Uterus (tissue), 3 donors: ENCODE measurements at regions not wholly inside any gene's neighbourhood (a gene's known extent, or its start where the extent isn't known, plus 50 kb on each side); places are given as distances from the start of the nearest gene placed in this dataset.

ENCODE experiments used
- DNase-seq, 2 donors: peaks; one replicate each; pipeline ENCODE4 v3.0.0-alpha.2; 2019 to 2020
- H3K27ac ChIP-seq, 2 donors: fragments of 200-600 bp; sonication (generic); 1 replicate in 1 of 2; 2 replicates in 1 of 2; pipeline ENCODE4 v1.5.1; 2016 to 2018
- H3K27me3 ChIP-seq, 2 donors: fragments of 200-600 bp; sonication (generic); one replicate each; pipeline ENCODE4 v1.5.1; 2018 to 2019; ENCODE audit warnings: control low read depth in 1 of 2
- H3K36me3 ChIP-seq, 2 donors: fragments of 200-600 bp; sonication (generic); one replicate each; pipeline ENCODE4 v1.5.1; 2019; ENCODE audit warnings: control low read depth in 1 of 2
- H3K4me1 ChIP-seq, 2 donors: fragments of 200-600 bp; sonication (generic); one replicate each; pipeline ENCODE4 v1.5.1; 2018 to 2019; ENCODE audit warnings: control low read depth in 1 of 2
- H3K4me3 ChIP-seq, 2 donors: fragments of 200-600 bp; sonication (generic); 1 replicate in 1 of 2; 2 replicates in 1 of 2; pipeline ENCODE4 v1.5.1; 2018 to 2019; ENCODE audit warnings: mild to moderate bottlenecking in 1 of 2
- H3K9me3 ChIP-seq, 2 donors: fragments of 200-600 bp; sonication (generic); one replicate each; pipeline ENCODE4 v1.5.1; 2019; ENCODE audit warnings: control low read depth in 1 of 2
- POLR2A ChIP-seq, 2 donors: fragments of 450-650 bp; IDR thresholded peaks; one replicate each; pipeline ENCODE4 v1.6.1; 2016; ENCODE audit warnings: antibody characterized with exemption in 2 of 2, mild to moderate bottlenecking in 1 of 2, moderate library complexity in 1 of 2
- intact Hi-C: fragments of 100-400 bp; cut with DNase I; formaldehyde crosslinking; loops from one replicate; pipeline ENCODE4 v1.15.1; 2023; ENCODE audit warnings: low total_unique reads
- TF ChIP-seq, protein P1 (sequence below), 4 experiments: fragments of 200-600 bp in 2 of 4; fragments of 450-650 bp in 2 of 4; sonication (generic) in 2 of 4; IDR thresholded peaks; one replicate each; pipeline ENCODE4 v1.5.1; 2016 to 2019; ENCODE audit warnings: antibody characterized with exemption in 4 of 4, mild to moderate bottlenecking in 2 of 4, moderate library complexity in 1 of 4
- donor health status: DM: yes; HTN: yes; CAD: no.

DNA sequence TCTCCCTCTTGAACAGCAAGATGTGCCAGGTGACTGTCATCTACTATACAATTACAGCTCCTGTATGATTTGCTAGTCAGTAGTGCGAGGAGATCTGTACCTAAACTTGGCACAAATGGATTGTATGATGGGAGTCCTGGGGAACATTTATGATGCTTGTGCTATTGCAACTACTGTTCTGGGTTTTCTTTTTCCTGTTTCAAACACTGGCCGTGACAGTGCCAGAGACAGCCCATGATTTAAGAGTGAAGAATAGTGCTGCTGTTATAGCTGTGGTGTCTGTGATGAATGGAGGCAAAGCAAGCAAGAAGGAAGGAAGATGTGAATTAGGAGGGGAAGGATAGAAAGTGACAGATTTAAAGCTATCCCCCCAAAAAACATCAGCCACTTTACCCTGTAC, 1868.9 kb downstream of the PCDH7 start:
- TF ChIP-seq POLR2A (IDR thresholded peaks at IDR 0.05), result no peak
- TF ChIP-seq, protein P1, sequence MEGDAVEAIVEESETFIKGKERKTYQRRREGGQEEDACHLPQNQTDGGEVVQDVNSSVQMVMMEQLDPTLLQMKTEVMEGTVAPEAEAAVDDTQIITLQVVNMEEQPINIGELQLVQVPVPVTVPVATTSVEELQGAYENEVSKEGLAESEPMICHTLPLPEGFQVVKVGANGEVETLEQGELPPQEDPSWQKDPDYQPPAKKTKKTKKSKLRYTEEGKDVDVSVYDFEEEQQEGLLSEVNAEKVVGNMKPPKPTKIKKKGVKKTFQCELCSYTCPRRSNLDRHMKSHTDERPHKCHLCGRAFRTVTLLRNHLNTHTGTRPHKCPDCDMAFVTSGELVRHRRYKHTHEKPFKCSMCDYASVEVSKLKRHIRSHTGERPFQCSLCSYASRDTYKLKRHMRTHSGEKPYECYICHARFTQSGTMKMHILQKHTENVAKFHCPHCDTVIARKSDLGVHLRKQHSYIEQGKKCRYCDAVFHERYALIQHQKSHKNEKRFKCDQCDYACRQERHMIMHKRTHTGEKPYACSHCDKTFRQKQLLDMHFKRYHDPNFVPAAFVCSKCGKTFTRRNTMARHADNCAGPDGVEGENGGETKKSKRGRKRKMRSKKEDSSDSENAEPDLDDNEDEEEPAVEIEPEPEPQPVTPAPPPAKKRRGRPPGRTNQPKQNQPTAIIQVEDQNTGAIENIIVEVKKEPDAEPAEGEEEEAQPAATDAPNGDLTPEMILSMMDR (IDR thresholded peaks at IDR 0.05), result no peak
- no peaks in the 10 kb centered on the region for H3K4me1 ChIP-seq
- no peak for DNase-seq
- no peak overlapping the region for H3K27ac ChIP-seq
- H3K27me3 ChIP-seq, result no peaks in the 10 kb centered on the region
- no peak overlapping the region for H3K4me3 ChIP-seq
- no peaks in the 10 kb centered on the region for H3K36me3 ChIP-seq
- intact Hi-C loops, result no loop called here
- H3K9me3 ChIP-seq, result no peaks in the 10 kb centered on the region

DNA sequence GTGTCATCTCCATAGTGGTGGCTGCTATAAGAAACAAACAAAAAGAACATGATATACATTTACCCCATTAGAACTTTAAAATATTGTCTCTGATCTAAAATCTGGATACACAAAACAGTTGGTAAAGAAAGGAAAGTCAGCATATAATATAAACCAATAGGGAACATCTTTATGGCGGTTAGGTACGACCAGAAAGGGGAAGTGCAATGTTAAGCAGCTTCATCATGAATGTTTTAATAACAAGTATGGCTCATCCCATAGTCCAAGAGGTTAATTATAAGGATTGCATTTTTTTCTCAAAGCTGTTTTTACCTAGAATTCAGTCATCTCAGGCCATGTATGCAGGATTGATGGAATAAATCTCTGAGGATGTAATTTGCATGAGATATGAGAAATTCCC, 1869.7 kb downstream of the PCDH7 start:
- no peak overlapping the region for H3K4me3 ChIP-seq
- no peaks in the 10 kb centered on the region for H3K9me3 ChIP-seq
- intact Hi-C loops, result no loop called here
- H3K36me3 ChIP-seq, result no peaks in the 10 kb centered on the region
- no peak for DNase-seq
- TF ChIP-seq, protein P1 (IDR thresholded peaks at IDR 0.05), result no peak
- no peak for TF ChIP-seq POLR2A (IDR thresholded peaks at IDR 0.05)
- no peaks in the 10 kb centered on the region for H3K4me1 ChIP-seq
- H3K27me3 ChIP-seq, result no peaks in the 10 kb centered on the region
- H3K27ac ChIP-seq, result no peak overlapping the region

DNA sequence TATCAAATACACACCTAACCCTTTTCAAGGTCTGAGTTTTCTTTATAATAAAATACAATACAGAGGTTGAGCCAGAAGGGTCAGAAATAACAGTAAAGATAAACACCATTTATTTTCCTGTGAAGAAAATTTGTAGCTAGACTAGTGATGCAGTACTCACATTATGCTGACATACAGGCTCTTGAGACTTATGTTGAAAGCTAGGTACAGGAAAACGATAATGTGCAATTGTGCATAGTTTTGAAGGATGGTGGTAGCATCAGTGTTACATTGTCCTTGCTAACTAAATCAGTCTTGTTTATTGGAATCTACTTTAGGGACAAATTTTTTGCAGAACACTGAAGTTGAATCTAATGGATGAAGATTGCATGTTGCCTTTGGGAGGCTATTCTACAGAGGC, 1877.2 kb downstream of the PCDH7 start:
- TF ChIP-seq, protein P1 (IDR thresholded peaks at IDR 0.05), result no peak
- no peak for TF ChIP-seq POLR2A (IDR thresholded peaks at IDR 0.05)
- intact Hi-C loops, result no loop called here
- DNase-seq, result no peak

DNA sequence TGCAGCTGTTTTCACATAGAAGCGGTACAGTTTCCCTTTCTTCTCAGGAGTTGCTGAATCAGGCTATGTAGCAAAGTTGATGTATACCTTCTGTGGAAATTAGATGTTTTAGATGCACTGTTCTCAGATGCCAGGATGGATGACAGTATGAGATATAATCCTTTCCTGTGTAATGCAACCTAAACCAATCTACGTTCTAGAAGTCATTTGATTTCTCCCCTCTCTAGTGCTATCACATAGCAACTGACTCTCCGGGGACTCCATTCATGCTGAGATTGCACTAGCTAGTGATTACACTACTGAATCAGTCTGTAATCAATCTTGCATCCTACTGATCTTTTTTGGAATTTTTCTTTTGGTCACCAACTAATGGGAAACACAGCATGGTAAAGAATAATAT, 1881.7 kb downstream of the PCDH7 start:
- DNase-seq, result no peak
- Histone ChIP-seq H3K9me3 (no peaks in the 10 kb centered on the region), H3K36me3 (no peaks in the 10 kb centered on the region), H3K27ac (no peak overlapping the region), H3K4me1 (no peaks in the 10 kb centered on the region), H3K27me3 (no peaks in the 10 kb centered on the region), H3K4me3 (no peak overlapping the region)
- TF ChIP-seq POLR2A (IDR thresholded peaks at IDR 0.05), result no peak
- TF ChIP-seq, protein P1 (IDR thresholded peaks at IDR 0.05), result no peak
- intact Hi-C loops, result no loop called here

More for the DNA sequence above, 1877.2 kb downstream of the PCDH7 start:
- Histone ChIP-seq H3K4me3 (no peak overlapping the region), H3K36me3 (no peaks in the 10 kb centered on the region), H3K27ac (no peak overlapping the region), H3K9me3 (no peaks in the 10 kb centered on the region), H3K4me1 (no peaks in the 10 kb centered on the region), H3K27me3 (no peaks in the 10 kb centered on the region)

DNA sequence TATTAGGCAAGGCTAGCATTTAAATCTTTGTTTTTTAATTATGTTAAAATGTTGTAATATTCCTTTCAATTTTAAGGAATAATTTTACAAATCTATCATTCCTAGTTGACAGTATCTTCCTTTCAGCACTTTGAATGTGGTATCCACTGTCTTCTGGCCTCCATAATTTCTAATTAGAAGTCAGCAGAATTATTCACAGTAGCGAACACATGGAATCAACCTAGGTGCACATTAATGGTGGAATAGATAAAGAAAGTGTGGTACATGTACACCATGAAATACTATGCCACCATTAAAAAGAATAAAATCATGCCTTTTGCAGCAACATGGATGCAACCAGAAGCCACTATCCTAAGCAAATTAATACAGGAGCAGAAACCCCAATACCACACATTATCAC, 1887.8 kb downstream of the PCDH7 start:
- intact Hi-C loops, result no loop called here
- no peak overlapping the region for H3K27ac ChIP-seq
- no peak for DNase-seq
- no peak overlapping the region for H3K4me3 ChIP-seq
- no peaks in the 10 kb centered on the region for H3K27me3 ChIP-seq
- TF ChIP-seq, protein P1 (IDR thresholded peaks at IDR 0.05), result no peak
- TF ChIP-seq POLR2A (IDR thresholded peaks at IDR 0.05), result no peak
- no peaks in the 10 kb centered on the region for H3K9me3 ChIP-seq
- no peaks in the 10 kb centered on the region for H3K4me1 ChIP-seq
- no peaks in the 10 kb centered on the region for H3K36me3 ChIP-seq
